Endothelial cell of umbilical vein (primary cell): ENCODE measurements at regions not wholly inside any gene's neighbourhood (a gene's known extent, or its start where the extent isn't known, plus 50 kb on each side); places are given as distances from the start of the nearest gene placed in this dataset.

Source experiments
- BruUV-seq: library from RNA; stranded (reverse); fragments of 400-500 nt; replicated peaks from 2 replicates; lab custom pipeline; 2021; lab: Mats Ljungman, UMichigan
- CTCF ChIA-PET: fragments of 300-600, 350-600 bp; sonication (Branson Sonifier 250); formaldehyde crosslinking; loops from one replicate; lab custom pipeline; 2021; ENCODE audit warnings: antibody characterized with exemption, inconsistent platforms; lab: Charles Lee
- POLR2A ChIA-PET: fragments of 300-600, 350-600 bp; sonication (Branson Sonifier 250); formaldehyde crosslinking; loops from one replicate; lab custom pipeline; 2021; ENCODE audit warnings: antibody characterized with exemption, inconsistent platforms; lab: Charles Lee
- DNase-seq: peaks from one replicate; pipeline ENCODE4 v3.0.0-alpha.2; 2011; ENCODE audit warnings: low read depth, low spot score
- FAIRE-seq: peaks from 2 replicates; lab custom pipeline; 2011; peaks lifted over from hg19 to GRCh38; lab: Jason Lieb, UNC
- H2AFZ ChIP-seq: 2 replicates; pipeline ENCODE4 v1.6.0; 2012; ENCODE audit warnings: low read depth, low read length, control low read depth, inconsistent platforms
- H3K27ac ChIP-seq: 2 replicates; pipeline ENCODE4 v1.5.1; 2011; ENCODE audit warnings: low read depth, mild to moderate bottlenecking, control low read depth, low read length, moderate library complexity; ENCODE audit not compliant: insufficient read depth
- H3K27me3 ChIP-seq, 2 experiments: 2 replicates each; pipeline versions ENCODE4 v1.6.0 to v1.6.1; 2011; ENCODE audit warnings: low read length in 2 of 2, mixed read lengths in 1 of 2; ENCODE audit not compliant: control insufficient read depth in 2 of 2, insufficient read depth in 2 of 2
- H3K36me3 ChIP-seq, 2 experiments: 2 replicates in 1 of 2; 3 replicates in 1 of 2; pipeline ENCODE4 v1.5.1; 2011; ENCODE audit warnings: low read length in 2 of 2, mild to moderate bottlenecking in 1 of 2, moderate library complexity in 1 of 2; ENCODE audit not compliant: control insufficient read depth in 2 of 2, insufficient read depth in 2 of 2; ENCODE audit errors: extremely low read depth in 1 of 2
- H3K4me1 ChIP-seq: 3 replicates; pipeline ENCODE4 v1.5.1; 2011; ENCODE audit warnings: mild to moderate bottlenecking, low read length; ENCODE audit not compliant: control insufficient read depth, insufficient read depth; ENCODE audit errors: extremely low read depth
- H3K4me2 ChIP-seq: 2 replicates; pipeline ENCODE4 v1.6.1; 2011; ENCODE audit warnings: low read length, control low read depth, mixed read lengths; ENCODE audit not compliant: insufficient read depth
- H3K4me3 ChIP-seq, 3 experiments: fragments of 200-600 bp in 1 of 3; sonication (generic), shearing (Covaris generic) in 1 of 3; replicated peaks in 1 of 3; 2 replicates each; pipeline ENCODE4 v1.5.1; 2011 to 2016; ENCODE audit warnings: control low read depth in 3 of 3, low read length in 3 of 3, mild to moderate bottlenecking in 2 of 3, inconsistent platforms in 1 of 3, low read depth in 1 of 3, moderate library complexity in 1 of 3; ENCODE audit not compliant: insufficient read depth in 1 of 3
- H3K79me2 ChIP-seq: 2 replicates; pipeline ENCODE4 v1.6.0; 2012; ENCODE audit warnings: low read length, inconsistent platforms; ENCODE audit not compliant: control insufficient read depth, insufficient read depth
- H3K9ac ChIP-seq: replicated peaks from 2 replicates; pipeline ENCODE3; 2011; ENCODE audit warnings: low read length, control low read depth; ENCODE audit not compliant: insufficient read depth; ENCODE audit errors: extremely low read depth
- H3K9me1 ChIP-seq: replicated peaks from 3 replicates; pipeline ENCODE4 v1.6.0; 2011; ENCODE audit warnings: mild to moderate bottlenecking, low read length; ENCODE audit not compliant: control insufficient read depth, insufficient read depth; ENCODE audit errors: extremely low read depth
- H3K9me3 ChIP-seq: replicated peaks from 2 replicates; pipeline ENCODE4 v1.5.1; 2012; ENCODE audit warnings: low read length, inconsistent platforms; ENCODE audit not compliant: control insufficient read depth, insufficient read depth
- H4K20me1 ChIP-seq: replicated peaks from 2 replicates; pipeline ENCODE3; 2011; ENCODE audit warnings: mild to moderate bottlenecking, low read length; ENCODE audit not compliant: control insufficient read depth, insufficient read depth; ENCODE audit errors: extremely low read depth
- CTCF ChIP-seq, 2 donors: IDR thresholded peaks; 1 replicate in 1 of 2; 2 replicates in 1 of 2; pipeline ENCODE4 v1.5.1; 2011; ENCODE audit warnings: low read length in 2 of 2, mild to moderate bottlenecking in 2 of 2, moderate library complexity in 2 of 2, control low read depth in 1 of 2, inconsistent platforms in 1 of 2, low read depth in 1 of 2; ENCODE audit not compliant: insufficient read depth in 1 of 2; ENCODE audit errors: extremely low read depth in 1 of 2
- FOS ChIP-seq: IDR thresholded peaks from 2 replicates; pipeline ENCODE4 v1.6.1; 2011; ENCODE audit warnings: mild to moderate bottlenecking, low read length, moderate library complexity, borderline replicate concordance; ENCODE audit not compliant: insufficient read depth
- GATA2 ChIP-seq: IDR thresholded peaks from 2 replicates; pipeline ENCODE4 v1.7.0; 2011; ENCODE audit warnings: low read depth, mild to moderate bottlenecking, moderate library complexity, mixed read lengths, low read length; ENCODE audit not compliant: insufficient read length, insufficient read depth
- MAX ChIP-seq: IDR thresholded peaks from 2 replicates; pipeline ENCODE4 v1.6.1; 2011; ENCODE audit not compliant: insufficient read depth, insufficient read length
- MYC ChIP-seq: IDR thresholded peaks from one replicate; pipeline ENCODE4 v1.6.1; 2011; ENCODE audit warnings: mild to moderate bottlenecking, low read depth, low read length
- POLR2A ChIP-seq: IDR thresholded peaks from 2 replicates; pipeline ENCODE4 v1.6.1; 2012; ENCODE audit warnings: low read depth, mild to moderate bottlenecking, control low read depth, low read length
- dilution Hi-C: fragments of 300-500 bp; cut with MboI; formaldehyde crosslinking; loops from one replicate; pipeline ENCODE4 v1.15.0; 2019; ENCODE audit warnings: low sequenced_read_pairs; ENCODE audit not compliant: extremely low pct_ligation_motif_present
- intact Hi-C: fragments of 100-400 bp; cut with micrococcal nuclease; formaldehyde crosslinking; loops from one replicate; pipeline ENCODE4 v1.10.0; 2022

GRCh38 chr1:23634840-23635651, 56.6 kb upstream of the RPL11 start:
- CTCF ChIA-PET: interaction anchor here (0.6 to 14.7 kb wide), 31 partner anchors 9 to 698 kb away, joined by 3 to 1069 read pairs (median 5); partner anchors contain the start of genes E2F2 and ID3
- no peaks in the 10 kb centered on the region for H3K9me1 ChIP-seq
- H3K4me3 ChIP-seq: peak overlapping the region; percentile 24 to 78 (median 41)
- H3K27ac ChIP-seq: peak overlapping the region; percentile 67
- H3K9me3 ChIP-seq: no peaks in the 10 kb centered on the region
- dilution Hi-C loops (no loop called here), intact Hi-C loops (loop anchor here (1.0 to 10.0 kb wide), 2 partner anchors 76 to 660 kb away; partner anchors contain the start of genes ID3 and LACTBL1)
- peak overlapping the region; percentile 93 for H2AFZ ChIP-seq
- DNase-seq (peak; percentile 83), FAIRE-seq (peak; percentile 98)
- H3K27me3 ChIP-seq: peaks cover 0 to 4% of the 10 kb centered on the region in 2 experiments
- H4K20me1 ChIP-seq: no peaks in the 10 kb centered on the region
- H3K4me1 ChIP-seq: no peaks in the 10 kb centered on the region
- H3K9ac ChIP-seq: peak overlapping the region; percentile 63
- POLR2A ChIA-PET: interaction anchor here (0.6 to 1.9 kb wide), 3 partner anchors 76 to 152 kb away, joined by 4 to 9 read pairs (median 5); partner anchors contain the start of gene ID3
- H3K4me2 ChIP-seq: peak overlapping the region; percentile 56
- no TSS peak for BruUV-seq
- TF ChIP-seq FOS (no peak), POLR2A (no peak), GATA2 (no peak), MYC (no peak), MAX (no peak), CTCF (IDR thresholded peaks at IDR 0.05; ENCODE audit: extremely low read depth in 1 of 2, insufficient read depth in 1 of 2, low read depth in 1 of 2, low read length in 2 of 2) (peak; percentile 85 to 93)
- no peaks in the 10 kb centered on the region for H3K36me3 ChIP-seq
- no peaks in the 10 kb centered on the region for H3K79me2 ChIP-seq
